ENCODE measurements at regions not wholly inside any gene's neighbourhood (a gene's known extent, or its start where the extent isn't known, plus 50 kb on each side); places are given as distances from the start of the nearest gene placed in this dataset.
A peak's percentile ranks its signal among the peaks of the same experiment; 100 is the strongest.
"Not testable (repeated sequence)": the region's sequence is repeated elsewhere in the genome, so short reads cannot be mapped to it uniquely, and the experiment has no call there.

DNA sequence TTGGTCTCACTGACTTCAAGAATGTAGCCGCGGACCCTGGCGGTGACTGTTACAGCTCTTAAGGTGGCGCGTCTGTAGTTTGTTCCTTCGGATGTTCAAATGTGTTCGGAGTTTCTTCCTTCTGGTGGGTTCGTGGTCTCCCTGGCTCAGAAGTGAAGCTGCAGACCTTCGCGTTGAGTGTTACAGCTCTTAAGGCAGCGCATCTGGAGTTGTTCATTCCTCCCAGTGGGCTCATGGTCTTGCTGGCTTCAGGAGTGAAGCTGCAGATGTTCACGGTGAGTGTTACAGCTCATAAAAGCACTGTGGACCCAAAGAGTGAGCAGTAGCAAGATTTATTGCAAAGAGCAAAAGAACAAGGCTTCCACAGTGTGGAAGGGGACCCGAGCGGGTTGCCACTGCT is 2067.0 kb upstream of the CDH6 start:
- DNase-seq: not testable (repeated sequence)

GRCh38 chr5:29122306-29122705 is 2071.2 kb upstream of the CDH6 start:
- no peak for DNase-seq

- no peak for DNase-seq
Observed at GRCh38 chr5:29114331-29114768, 2076.0 kb upstream of the CDH9 start.

GRCh38 chr5:29113516-29113915 is 2075.1 kb upstream of the CDH9 start:
- DNase-seq: no peak

- no peak for DNase-seq
Observed at GRCh38 chr5:29099585-29099984, 2061.2 kb upstream of the CDH9 start.

GRCh38 chr5:29089591-29090130 is 2051.3 kb upstream of the CDH9 start:
- no peak for DNase-seq

GRCh38 chr5:29085142-29085541 is 2046.8 kb upstream of the CDH9 start:
- no peak for DNase-seq

DNA sequence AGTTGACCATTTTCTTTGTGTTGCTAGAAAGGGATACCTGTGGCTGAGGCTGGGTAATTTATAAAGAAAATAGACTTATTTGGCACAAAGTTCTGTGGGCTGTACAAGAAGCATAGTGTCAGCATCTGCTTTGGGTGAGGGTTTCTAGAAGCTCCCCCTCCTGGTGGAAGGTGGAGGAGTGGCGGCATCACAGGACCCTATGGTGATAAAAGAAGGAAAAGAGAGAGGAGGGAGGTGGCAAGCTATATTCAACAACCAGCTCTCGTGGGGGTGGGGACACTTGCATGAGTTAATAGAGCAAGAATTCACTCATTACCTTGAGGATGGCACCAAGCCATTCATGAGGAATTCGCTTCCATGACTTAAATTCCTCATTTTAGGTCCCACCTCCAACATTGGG is 2041.4 kb upstream of the CDH9 start:
- DNase-seq: no peak

GRCh38 chr5:29077451-29077850 is 2039.1 kb upstream of the CDH9 start:
- DNase-seq: no peak

DNA sequence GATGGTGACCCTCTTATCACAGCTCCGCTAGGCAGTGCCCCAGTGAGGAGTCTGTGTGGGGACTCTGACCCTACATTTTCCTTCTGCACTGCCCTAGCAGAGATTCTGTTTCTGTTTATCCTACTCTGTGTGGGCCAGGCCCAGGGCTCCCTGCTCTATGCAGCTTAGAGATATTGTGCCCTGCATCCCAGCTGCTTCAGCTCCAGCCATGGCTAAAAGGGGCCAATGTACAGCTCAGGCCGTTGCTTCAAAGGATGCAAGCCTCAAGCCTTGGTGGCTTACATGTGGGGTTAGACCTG is 2030.7 kb upstream of the CDH9 start:
- no peak for DNase-seq

- no peak for DNase-seq
Observed at GRCh38 chr5:29061381-29061780, 2023.0 kb upstream of the CDH9 start.

DNA sequence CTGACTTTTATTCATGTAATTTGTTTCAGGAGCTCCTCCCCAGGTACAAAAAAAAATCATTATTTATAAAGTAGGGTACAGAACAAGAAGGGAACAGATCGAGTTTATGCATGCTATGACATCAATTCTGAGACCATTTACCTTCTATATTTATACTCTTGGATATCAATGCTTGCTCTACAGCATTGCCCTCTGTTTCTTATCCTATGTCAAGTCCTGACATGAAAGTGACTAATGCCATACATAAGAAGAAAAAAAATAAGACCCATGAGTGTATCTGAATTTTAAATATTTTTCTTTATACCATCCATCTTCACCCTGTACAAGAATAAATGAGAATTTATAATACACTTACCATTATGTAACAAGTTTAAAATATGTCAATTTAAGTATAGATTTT is 2016.3 kb upstream of the CDH9 start:
- no peak for DNase-seq

GRCh38 chr5:29054282-29054681 is 2015.9 kb upstream of the CDH9 start:
- DNase-seq: no peak

- no peak for DNase-seq
Observed at GRCh38 chr5:29051509-29051908, 2013.1 kb upstream of the CDH9 start.

DNA sequence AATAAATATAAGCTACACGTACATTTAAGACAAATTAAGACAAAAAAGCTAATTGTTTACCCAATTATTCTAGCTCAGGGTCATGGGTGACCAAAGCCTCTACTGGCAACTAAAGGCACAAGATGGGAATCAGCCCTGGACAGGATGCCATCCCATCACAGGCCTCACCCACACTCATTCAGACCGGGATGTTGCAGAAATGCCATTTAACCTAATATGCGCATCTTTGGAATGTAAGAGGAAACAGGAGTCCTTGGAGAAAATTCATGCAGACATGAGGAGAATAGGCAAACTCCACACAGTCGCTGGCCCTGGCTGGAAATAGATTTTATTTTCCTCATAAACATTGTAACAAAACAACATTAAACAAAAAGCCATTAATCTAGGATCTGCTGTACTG is 2003.8 kb upstream of the CDH9 start:
- no peak for DNase-seq

DNA sequence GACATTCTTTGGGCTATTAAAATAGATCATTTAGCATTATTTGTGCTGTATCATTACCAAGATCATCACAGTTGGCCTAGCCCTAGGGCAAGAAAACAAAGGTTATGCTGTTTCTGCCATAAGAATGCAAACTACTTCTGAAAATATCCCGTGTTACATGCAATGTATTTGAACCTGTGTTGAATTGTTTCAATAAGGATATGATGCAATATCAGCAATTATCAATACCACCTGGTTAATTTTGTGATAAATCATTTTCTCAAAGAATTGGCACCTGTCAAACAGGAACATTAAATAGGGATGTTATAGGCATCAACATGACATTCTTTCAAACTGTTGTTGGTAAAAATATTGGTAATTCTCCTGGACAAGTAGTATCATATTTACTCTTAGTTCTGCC is 2002.0 kb upstream of the CDH9 start:
- no peak for DNase-seq

DNA sequence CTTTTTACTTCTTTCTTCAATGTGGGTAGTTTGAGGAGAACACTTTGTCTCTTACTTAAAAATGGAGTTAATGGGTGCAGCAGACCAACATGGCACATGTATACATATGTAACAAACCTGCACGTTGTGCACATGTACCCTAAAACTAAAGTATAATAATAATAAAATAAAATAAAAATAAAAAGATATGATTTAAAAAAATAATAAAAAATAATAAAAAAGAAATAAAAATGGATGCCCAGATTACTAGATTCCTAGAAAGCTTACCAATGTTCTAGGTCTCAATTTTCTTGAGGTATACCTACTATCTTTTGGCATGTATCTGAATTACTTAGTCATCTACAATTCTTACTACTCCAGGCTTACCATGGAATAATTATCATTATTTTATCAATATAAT is 2001.6 kb upstream of the CDH9 start:
- no peak for DNase-seq

DNA sequence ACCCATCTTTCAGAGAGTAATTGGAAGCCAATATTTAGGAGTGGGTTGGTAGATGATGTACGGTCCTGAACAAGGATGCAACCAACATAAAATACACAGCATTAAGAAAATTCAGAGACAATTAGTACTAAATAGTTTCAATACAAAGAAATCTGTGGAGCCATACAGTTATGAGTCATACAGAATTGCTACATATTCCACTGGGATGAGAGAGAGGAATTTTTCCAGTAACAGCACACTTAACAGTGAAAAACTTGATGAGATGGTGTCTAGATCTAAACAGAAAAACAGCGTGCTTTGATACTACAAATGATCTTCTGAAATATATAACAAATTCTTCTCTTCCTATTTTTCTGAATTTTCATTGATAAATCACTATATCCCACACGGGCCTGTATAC is 1999.3 kb upstream of the CDH9 start:
- DNase-seq: no peak

DNA sequence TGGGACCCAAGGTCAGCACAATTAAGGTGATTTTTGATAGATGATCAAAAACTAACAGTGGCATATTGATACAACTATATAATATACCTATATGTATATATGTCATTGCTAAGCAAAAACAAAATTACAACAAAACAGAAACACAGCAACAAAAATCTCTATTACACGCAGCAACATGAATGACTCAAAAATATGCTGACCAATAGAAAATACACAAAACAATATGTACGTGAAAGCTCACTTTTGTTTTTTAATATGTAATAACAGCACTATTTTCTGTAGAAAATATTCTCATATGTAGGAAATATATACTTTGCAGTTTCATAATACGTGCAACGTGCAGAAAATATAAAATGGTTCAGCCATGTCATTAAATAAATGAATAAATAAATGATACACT is 1985.7 kb upstream of the CDH9 start:
- no peak for DNase-seq

- no peak for DNase-seq
Observed at GRCh38 chr5:29023541-29023940, 1985.2 kb upstream of the CDH9 start.

GRCh38 chr5:29017501-29017900 is 1979.1 kb upstream of the CDH9 start:
- no peak for DNase-seq

DNA sequence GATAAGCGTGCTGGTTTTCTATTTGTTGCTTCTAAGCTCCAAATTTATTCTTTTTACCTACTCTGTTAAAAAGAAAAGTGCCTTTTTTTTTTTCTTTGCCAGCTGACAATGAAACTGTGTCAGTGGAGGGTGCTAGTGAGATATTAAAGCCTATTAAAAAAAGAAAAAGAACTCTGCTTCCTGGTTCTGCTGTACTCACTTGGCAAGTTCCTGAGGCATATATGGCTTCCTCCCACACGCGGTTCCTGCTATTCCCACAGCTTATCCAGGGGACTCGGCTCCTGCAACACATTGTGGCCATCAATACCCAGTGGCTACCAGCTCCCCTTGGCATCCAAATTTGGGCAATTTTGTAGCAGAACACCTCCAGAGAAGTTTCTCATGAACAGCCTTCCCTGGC is 1977.7 kb upstream of the CDH9 start:
- DNase-seq: no peak

DNA sequence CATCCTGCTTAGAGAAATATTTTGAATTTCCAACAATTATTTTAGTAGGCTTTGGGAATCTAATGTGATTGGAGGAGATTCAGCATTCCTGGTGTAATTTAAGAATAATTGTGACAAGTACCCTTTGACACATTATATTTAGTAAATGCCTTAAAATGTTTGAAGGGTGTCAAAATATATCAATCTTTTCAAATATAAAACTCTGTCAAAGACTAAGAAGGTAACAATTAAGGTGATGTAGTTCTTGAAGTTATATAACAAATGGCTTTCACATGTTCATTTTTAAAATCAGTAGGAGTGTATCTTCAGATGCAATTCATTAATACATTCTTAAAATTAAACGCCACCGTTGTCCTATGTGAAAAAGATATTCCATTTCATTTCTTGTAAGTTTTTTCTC is 1977.1 kb upstream of the CDH9 start:
- DNase-seq: no peak

GRCh38 chr5:29005386-29005785 is 1967.0 kb upstream of the CDH9 start:
- peak in 1 of 2 experiments; percentile 4 for DNase-seq

DNA sequence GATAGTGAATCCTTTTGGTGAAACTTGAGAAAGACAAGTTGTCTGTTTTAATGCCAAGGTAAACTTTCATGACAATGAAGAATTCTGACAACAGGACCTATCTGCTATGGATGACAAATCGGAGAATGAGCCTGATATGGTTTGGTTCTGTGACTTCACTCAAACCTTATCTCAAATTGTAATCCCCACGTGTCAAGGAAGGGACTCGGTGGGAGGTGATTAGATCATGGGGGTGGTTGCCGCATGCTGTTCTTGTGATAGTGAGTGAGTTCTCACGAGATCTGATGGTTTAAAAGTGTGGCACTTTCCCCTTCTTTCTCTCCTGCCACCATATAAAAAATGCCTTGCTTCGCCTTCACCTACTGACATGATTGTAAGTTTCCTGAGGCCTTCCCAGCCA is 1964.1 kb upstream of the CDH9 start:
- no peak for DNase-seq

GRCh38 chr5:29001666-29002065 is 1963.3 kb upstream of the CDH9 start:
- no peak for DNase-seq
